NCI-H2196 treated with DMSO at 0.1 percent for 48 hours (cell line): ENCODE measurements at regions not wholly inside any gene's neighbourhood (a gene's known extent, or its start where the extent isn't known, plus 50 kb on each side); places are given as distances from the start of the nearest gene placed in this dataset.
"Not testable (repeated sequence)": the region's sequence is repeated elsewhere in the genome, so short reads cannot be mapped to it uniquely, and the experiment has no call there.

Source experiments
- DNase-seq: peaks from one replicate; lab custom pipeline; 2025; ENCODE audit not compliant: unreplicated experiment; lab: John Stamatoyannopoulos, UW

DNA sequence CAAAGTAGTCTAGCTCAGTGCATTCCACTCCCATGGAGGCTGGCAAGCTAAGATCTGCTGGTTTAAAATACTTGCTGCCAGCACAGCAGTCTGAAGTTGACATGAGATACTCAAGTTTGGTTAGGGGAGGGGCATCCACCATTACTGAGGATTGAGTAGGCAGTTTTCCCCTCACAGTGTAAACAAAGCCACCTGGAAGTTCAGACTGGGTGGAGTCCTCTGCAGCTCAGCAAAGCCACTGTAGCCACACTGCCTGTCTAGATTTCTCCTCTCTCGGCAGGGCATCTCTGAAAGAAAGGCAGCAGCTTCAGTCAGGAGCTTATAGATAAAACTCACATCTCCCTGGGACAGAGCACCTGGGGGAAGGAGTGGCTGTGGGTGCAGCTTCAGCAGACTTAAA, 377.4 kb upstream of the PRR20A start:
- DNase-seq = not testable (repeated sequence)

DNA sequence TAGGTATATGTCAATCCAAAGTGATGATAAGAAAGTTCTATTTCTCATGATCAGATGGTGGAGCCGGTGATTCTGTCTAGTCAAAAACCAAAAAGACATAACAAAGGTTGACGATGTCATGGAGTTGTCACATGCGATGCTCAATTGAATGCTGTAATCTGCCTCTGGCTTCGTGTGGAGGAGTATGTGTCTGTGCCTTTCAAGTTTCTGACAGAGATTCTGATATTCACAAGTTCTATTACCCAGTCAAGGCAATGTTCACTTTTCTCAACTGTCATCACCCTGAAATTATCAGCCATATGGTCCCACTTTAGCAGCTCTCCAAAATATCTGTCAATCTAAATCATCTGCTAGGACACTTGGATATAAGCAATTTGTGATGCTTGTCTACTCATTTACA, 367.6 kb upstream of the PRR20A start:
- no peak for DNase-seq

DNA sequence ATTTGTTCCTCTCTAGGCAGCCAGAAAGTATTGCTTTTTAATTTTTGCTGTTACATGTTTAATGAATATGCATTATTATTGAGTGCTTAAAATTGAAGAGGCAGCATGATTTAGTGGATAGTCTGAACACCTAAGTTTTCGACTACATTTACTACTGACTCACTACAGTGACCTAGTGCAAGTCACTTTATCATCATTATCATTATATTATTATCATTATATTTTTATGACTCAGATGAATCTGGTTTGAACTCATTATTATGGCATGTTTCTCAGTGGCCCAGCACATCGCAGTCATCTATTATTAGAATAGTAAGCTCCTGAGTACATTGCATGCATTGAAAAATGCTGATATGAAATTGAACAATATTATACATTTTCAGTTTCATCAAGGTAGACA, 351.2 kb upstream of the PRR20A start:
- DNase-seq = no peak

DNA sequence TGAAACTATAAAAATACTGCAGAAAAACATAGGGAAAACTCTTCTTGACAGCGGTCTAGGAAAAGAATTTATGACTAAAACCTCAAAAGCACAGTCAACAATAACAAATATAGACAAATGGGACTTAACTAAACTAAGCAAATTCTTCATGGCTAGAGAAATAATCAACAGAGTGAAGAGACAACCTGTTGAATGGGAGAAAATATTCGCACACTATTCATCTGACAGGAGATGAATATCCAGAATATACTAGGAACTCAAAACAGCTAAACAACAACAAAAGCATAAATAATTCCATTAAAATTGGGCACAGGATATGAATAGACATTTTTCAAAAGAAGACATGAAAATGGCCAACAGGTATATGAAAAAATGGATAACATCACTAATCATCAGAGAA, 303.6 kb upstream of the PRR20A start:
- no peak for DNase-seq

DNA sequence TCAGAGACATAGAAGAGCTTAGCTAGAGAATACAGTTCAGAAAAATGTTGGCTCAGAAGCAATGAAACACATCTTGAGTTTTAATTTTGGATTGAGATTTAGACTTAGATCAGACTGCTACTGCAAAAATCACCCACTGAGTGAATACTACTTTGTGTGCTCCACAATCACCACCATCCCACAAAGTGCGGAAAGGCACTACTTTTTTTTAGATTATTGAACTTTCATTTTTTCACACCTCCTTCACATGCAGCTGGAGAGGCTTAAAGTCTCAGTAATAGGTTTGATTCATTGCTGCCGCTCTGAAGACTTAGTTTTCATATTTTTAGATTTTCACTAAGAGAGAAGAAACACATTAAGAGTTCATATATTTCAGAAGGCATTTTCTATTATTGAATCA, 289.9 kb upstream of the PRR20A start:
- no peak for DNase-seq

DNA sequence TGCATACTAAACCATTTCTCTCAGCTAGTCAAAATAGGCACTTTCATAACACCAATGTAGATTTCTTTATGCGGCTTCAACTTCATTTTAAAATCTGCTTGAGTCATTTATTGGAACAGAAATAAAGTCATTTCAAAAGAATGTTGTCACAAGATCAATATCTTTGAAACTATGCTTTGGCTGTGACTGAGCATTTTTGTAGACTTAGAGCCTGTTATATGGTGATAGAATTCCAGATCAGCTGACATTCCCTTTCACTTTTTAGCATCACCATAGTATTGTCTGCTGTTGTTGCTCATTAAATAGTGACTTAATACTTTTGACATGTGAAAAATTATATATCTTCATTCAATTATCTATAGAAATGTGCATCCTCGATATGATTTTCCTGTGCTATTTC, 279.2 kb upstream of the PRR20A start:
- no peak for DNase-seq

DNA sequence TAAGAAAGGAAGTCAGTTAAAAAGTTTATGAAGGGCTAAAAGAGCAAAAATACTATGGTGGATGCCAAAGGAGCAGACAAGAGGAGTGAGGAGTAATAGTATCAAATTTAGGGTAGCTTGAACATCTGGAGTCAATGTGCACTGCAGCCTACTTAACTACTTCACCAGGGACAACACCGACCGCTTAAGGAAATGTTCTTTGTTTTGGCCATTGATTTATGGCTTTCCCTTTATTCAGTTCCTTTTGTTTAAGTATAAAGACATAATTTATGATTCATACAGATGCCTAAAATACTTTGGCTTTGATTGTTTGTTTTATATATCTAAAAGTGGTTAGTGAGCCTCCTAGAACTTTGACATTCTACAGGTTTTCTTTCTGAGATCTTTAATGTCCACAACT, 276.3 kb upstream of the PRR20A start:
- no peak for DNase-seq

DNA sequence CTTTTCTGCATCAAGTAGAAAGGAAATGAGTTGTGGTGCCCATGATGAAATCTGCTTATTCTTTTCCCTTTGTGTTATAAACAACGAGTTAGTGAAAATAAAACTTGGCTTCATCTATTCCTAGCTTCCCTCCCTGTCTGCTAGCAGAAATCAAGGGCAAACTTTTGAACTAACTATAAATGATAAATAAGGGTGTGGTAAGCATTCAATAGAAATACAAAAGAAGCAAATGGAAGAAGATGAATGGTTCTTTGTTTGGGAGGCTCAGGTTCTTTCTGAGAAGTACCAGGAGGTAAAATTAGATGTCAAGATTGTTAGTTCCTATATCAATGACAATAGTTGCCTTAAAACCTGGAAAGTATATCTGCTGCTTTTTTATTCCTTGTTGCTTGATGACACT, 275.3 kb upstream of the PRR20A start:
- no peak for DNase-seq

DNA sequence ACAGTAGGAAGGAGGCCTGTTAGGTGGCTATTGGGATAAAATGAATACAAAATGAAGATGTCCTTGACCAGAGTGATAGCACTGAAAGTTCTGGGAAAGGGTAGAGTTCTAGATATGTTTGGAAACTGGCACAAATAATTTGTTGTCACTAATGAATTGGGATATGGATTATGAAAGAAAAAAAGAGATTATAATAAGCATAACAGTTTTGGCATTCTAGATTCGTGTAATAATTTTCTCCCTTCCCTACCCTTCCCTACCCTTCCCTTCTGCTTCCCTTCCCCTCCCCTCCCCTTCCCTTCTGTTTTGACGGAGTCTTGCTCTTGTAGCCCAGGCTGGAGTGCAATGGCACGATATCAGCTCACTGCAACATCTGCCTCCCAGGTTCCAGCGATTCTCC, 271.0 kb upstream of the PRR20A start:
- DNase-seq = no peak

DNA sequence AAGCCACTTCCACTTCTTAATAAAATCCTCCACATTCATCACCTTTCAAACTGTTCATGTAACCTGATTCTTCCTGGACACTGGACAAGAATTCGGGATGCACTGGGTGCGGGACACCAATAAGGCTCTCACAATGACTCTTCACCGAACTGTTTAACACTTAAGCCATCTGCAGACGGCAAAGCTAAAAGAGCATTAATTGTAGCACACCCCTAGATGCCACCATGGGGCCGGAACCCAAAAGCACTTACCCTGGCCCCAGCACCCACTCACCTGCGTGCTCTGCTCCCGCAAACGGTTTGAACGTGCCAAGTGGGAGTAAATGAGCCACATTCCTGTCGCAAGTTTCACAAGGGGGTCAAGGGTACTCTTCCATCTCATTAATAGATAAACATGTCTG, 254.3 kb upstream of the PRR20A start:
- DNase-seq = no peak

DNA sequence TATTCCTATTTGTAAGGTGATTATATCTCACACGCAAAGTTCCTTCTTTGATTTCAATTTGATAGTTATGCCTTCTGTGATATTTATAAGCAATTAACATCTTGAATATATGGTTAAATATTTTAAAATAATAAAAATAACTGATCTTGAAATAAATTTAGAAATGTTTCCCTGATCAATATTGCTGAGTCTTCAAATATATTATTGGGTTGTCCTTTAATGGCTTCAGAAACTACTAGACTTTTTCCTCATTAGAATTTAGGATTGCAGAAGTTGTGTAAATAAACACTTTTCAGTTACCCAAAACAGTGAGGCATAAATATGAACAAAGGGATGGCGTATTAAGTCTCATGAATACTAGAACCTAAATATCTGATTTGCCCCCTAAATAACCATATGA, 252.3 kb upstream of the PRR20A start:
- DNase-seq = no peak

DNA sequence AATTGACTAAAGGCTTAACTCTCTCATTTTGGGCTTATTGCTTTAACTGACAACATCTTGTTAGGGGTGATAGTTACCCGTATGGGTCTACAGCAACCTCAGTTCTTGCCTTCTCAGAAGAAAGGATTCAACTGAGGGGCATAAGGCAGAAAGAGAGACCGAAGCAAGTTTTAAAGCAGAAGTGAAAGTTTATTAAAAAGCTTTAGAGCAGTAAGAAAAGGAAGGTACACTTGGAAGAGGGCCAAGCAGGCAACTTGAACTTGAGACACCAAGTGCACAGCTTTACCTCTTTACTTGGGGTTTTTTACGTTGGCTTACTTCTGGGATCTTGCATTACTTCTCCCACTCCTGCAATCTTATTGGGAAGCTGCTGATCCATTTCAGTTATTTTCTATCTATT, 246.9 kb upstream of the PRR20A start:
- DNase-seq = no peak

DNA sequence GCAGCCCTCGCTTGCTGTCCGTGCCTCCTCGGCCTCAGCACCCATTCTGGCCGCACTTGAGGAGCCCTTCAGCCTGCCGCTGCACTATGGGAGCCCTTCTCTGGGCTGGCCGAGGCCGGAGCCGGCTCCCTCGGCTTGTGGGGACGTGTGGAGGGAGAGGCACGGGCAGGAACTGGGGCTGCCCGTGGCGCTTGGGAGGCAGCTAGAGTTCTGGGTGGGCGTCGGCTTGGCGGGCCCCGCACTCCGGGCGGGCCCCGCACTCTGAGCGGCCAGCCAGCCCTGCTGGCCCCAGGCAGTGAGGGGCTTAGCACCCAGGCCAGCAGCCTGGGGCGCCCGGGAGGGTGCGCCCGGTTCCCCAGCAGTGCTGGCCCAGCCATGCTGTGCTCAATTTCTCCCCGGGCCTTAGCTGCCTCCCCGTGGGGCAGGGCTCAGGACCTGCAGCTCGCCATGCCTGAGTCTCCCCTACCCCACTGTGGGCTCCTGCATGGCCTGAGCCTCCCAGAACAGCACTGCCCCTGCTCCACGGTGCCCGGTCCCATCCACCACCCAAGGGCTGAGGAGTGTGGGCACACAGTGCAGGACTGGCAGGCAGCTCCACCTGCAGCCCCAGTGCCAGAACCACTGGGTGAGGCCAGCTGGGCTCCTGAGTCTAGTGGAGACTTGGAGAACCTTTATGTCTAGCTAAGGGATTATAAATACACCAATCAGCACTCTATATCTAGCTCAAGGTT, 240.0 kb upstream of the PRR20A start:
- DNase-seq = no peak

DNA sequence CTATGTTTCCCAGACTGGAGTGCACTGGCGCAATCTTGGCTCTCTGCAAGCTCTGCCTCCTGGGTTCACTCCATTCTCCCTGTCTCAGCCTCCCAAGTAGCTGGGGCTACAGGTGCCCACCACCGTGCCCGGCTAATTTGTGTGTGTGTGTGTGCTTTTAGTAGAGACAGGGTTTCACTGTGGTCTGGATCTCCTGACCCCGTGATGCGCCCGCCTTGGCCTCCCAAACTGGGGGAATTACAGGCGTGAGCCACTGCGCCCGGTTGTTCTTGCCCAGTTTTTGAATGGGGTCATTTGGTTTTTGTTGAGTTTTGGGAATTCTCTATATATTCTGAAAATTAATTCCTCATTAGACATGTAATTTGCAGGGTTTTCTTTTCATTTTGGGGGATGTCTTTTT, 238.4 kb upstream of the PRR20A start:
- no peak for DNase-seq

DNA sequence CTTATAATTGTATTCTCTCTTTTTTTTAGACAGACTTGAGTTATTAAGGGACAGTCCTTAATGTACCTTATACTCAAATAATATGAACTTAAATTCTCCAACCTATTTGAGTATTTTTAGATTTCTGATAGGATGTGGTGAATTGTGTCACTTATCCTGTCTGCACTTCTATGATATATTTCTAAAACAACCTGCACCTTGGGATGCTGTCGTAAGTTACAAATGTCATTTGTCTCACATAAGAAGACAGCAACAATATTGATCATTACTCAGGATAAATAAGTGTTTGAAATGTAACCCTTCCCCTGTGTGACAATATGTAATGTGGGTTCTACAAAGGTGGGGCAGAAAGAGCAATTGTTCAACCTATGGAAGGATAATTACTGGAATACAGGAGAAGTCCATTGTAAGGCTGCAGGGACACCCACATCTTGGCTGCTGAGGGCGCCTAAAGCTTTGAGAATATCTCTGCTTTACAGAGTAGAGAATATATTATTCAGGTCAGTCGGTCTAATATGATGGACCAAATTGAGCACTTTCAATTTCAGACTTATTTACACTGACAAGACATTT, 236.9 kb upstream of the PRR20A start:
- DNase-seq = no peak

DNA sequence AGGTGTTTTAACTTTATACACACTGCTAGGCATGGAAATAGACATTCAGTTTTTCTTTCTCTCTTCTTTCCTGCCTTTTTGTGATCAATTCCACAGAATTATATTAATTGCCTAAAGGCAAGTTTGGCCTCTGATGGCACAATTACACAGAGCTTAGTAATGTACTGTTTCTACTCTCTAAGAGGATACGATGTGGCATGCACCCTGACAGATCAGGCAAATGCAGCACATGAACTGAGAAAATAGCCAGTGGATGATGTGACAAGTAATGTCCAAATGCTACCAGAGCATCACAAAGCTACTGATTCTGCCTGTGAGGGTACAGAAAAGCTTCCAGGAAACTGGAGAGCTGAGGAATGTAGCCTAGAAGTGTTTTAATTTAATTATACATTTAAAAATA, 233.8 kb upstream of the PRR20A start:
- no peak for DNase-seq

DNA sequence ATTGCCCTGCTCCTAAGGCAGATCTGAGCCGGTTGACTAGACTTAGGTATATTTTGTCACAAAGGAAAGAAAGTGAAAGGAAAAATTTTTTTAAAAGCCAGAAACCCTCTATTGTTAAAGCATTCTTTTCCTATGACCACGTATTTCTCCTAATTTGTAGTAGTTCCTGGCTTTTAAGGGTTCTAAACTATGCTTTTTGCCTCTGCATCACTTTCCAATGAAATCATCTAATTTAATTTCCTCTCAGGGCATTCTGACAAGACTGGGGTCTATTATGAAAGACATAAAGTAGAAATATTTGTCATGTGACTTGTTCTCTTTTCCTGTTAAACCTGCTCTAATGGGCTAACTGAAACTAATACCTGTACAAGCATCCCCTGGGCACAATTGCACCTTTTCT, 233.0 kb upstream of the PRR20A start:
- no peak for DNase-seq

DNA sequence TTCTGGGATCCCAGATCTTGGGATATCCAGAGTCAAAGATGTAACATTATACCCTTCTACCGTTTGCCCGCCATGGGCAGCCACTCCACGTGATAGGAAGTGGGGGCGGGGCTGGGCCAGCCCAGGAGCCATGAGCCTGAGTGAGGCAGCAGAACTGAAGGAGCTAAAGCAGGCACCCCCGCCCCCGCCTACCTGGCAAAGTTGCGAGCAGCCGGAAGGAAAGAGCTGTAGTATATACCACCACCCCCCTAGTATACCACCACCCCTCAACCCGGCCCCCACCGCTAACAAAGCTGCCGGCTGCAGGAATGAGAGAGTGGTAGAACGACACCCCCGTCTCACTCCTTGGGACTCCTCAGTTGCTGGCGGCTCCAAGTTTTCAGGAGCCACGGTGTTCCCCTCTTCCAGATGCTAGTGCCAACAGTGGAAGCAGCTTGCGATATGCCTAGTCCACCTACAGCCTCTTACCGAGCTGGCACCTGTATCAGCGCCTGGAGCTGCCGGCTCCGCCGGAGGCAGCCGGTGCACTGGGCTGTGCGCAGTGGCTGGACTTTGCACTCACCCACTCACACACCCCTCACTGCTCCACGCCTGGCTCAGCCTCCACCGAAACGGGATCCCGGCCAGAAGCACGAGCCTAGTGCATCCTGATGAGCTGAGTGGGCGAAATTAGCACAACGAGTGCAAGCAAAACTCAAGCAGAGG, 230.7 kb upstream of the PRR20A start:
- no peak for DNase-seq

DNA sequence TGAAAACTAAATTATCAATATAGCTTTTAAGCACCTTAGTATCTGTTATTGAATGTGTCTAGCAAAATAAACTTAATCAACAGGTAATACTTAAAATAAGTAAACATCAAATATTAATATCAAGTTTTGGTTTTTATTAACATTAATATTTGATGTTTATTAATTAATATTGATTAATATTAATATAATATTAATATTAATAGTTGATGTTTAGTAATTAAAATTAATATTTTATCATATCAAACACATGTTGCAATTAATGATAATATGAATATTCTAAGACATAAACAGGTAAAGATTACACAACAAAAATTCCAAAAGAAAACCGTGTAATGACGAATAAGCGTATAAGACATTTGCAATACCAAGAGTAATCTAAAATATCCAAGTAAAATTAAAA, 222.8 kb upstream of the PRR20A start:
- no peak for DNase-seq

DNA sequence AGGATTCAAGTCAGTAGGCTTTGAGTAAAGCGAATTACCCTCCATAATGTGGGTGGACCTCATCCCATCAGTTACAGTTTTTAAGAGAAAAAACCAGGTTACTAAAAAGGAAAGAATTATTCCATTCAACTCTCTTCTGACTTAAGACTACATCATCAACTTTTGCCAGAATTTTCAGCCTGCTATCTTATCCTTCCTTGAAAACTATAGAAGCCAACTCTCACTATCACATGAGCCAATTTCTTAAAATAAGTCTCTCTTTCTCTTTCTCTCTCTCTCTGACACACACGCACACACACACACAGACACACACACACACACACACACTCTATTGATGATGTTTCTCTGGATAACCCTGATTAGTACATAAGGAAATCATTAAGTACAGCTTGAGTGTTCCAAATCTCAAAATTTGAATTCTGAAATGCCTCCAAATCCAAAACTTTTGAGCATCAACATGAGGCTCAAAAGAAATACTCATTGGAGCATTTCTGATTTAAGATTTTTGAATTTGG, 217.0 kb upstream of the PRR20A start:
- no peak for DNase-seq

DNA sequence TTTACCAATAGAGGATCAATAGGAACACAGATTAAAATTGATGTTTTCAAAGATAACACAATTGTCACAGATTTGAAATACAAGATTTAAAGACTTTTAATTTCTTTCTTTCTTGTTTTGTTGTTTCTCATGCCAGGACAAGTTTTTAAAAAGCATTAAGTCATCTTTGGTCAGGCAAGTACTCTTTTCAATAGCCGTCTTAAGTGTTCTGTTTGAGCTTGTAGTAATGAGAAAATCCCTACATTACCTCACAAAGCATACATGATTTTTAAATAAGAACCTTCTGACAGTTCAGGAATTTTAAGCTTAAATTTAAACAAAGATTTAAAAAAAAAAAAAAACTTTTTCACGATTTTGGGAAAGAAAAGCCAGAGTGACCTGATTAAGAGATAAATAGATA, 216.3 kb upstream of the PRR20A start:
- DNase-seq = no peak

DNA sequence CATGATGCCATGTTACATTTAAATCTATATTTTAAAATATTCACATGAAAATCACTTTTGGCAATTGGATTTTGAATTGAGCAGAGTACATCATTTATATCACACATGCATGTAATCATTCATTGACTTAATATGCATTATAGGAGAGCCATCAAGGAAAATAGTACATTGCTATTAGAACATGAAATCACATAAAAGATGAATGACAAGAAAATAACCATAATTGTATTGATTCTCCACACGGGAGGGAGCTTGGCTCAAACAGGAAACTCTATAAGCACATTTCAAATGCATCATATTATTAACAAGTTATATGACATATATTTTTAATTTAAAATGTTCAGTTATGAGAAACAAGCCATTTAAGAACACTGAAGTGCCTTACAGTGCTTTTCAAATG, 208.6 kb upstream of the PRR20A start:
- DNase-seq = no peak
